Adrenal gland (tissue), 5 donors: ENCODE measurements at regions not wholly inside any gene's neighbourhood (a gene's known extent, or its start where the extent isn't known, plus 50 kb on each side); places are given as distances from the start of the nearest gene placed in this dataset.

Experiments used
- POLR2A ChIP-seq, 2 donors: fragments of 450-650 bp; IDR thresholded peaks; one replicate each; pipeline ENCODE4 v1.6.1; 2017; ENCODE audit warnings: antibody characterized with exemption in 2 of 2, mild to moderate bottlenecking in 2 of 2, moderate library complexity in 1 of 2
- TF ChIP-seq, protein P1 (sequence below), 6 experiments: fragments of 450-650 bp in 4 of 6; fragments of 200-600 bp in 2 of 6; sonication (generic) in 1 of 6; IDR thresholded peaks; 1 replicate in 5 of 6; 2 replicates in 1 of 6; pipeline versions ENCODE4 v1.5.1 to v1.8.0; 2016 to 2021; ENCODE audit warnings: antibody characterized with exemption in 6 of 6, mild to moderate bottlenecking in 2 of 6, moderate library complexity in 1 of 6
- donor health status: DM: no; HTN: no; CAD: no.

DNA sequence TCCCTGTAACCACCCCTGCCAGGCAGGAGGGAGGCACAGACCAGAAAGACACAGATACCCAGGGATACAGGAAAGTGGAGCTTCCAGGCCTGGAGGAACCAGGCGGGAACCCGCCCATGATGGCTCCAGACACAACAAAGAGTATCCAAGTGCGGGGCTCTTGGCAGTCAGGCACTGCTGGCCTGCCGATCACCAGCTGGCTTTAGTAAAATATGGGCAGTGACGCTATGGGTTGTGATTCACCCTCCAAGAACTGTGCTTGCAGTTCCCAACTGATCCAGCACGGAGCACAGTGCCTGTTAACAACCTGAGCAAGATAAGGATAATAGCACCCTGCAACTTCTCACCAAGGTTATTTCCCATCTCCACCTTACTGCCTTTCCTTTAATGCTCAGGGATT lies 463.3 kb downstream of the IRX1 start:
- TF ChIP-seq, protein P1, sequence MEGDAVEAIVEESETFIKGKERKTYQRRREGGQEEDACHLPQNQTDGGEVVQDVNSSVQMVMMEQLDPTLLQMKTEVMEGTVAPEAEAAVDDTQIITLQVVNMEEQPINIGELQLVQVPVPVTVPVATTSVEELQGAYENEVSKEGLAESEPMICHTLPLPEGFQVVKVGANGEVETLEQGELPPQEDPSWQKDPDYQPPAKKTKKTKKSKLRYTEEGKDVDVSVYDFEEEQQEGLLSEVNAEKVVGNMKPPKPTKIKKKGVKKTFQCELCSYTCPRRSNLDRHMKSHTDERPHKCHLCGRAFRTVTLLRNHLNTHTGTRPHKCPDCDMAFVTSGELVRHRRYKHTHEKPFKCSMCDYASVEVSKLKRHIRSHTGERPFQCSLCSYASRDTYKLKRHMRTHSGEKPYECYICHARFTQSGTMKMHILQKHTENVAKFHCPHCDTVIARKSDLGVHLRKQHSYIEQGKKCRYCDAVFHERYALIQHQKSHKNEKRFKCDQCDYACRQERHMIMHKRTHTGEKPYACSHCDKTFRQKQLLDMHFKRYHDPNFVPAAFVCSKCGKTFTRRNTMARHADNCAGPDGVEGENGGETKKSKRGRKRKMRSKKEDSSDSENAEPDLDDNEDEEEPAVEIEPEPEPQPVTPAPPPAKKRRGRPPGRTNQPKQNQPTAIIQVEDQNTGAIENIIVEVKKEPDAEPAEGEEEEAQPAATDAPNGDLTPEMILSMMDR (IDR thresholded peaks at IDR 0.05) = no peak
- no peak for TF ChIP-seq POLR2A (IDR thresholded peaks at IDR 0.05)
